ENCODE measurements at regions not wholly inside any gene's neighbourhood (a gene's known extent, or its start where the extent isn't known, plus 50 kb on each side); places are given as distances from the start of the nearest gene placed in this dataset.

- Histone ChIP-seq H3K9me3 (ENCODE audit: control insufficient read depth, low read depth, low read length) (no peaks in the 10 kb centered on the region), H3K27me3 (ENCODE audit: control insufficient read depth, extremely low read depth, insufficient read depth, low read length) (no peaks in the 10 kb centered on the region), H3K9me1 (ENCODE audit: control insufficient read depth, extremely low read depth, insufficient read depth, low read length) (no peaks in the 10 kb centered on the region), H3K4me2 (ENCODE audit: control insufficient read depth, extremely low read depth, insufficient read depth, low read depth, low read length) (no peak overlapping the region), H3K79me2 (ENCODE audit: control insufficient read depth, insufficient read depth, low read length) (no peaks in the 10 kb centered on the region), H3K36me3 (ENCODE audit: control insufficient read depth in 2 of 2, extremely low read depth in 1 of 2, insufficient read depth in 2 of 2, low read length in 2 of 2) (no peaks in the 10 kb centered on the region), H3K27ac (ENCODE audit: control insufficient read depth, insufficient read depth, low read length) (no peak overlapping the region), H3K9ac (ENCODE audit: control insufficient read depth, extremely low read depth, insufficient read depth, low read length) (no peak overlapping the region), H3K4me1 (ENCODE audit: control insufficient read depth, extremely low read depth, insufficient read depth, low read length) (no peaks in the 10 kb centered on the region), H4K20me1 (ENCODE audit: control insufficient read depth, extremely low read depth, insufficient read depth, low read length) (no peaks in the 10 kb centered on the region), H2AFZ (ENCODE audit: control insufficient read depth, low read length) (no peak overlapping the region), H3K4me3 (ENCODE audit: control insufficient read depth in 2 of 3, extremely low read depth in 1 of 3, insufficient read depth in 2 of 3, low read depth in 1 of 3, low read length in 3 of 3) (no peak overlapping the region)
- dilution Hi-C loops (cut with MboI; ENCODE audit: extremely low pct_ligation_motif_present, low sequenced_read_pairs), result no loop called here
- no peak for TF ChIP-seq EZH2 (IDR thresholded peaks at IDR 0.05; ENCODE audit: low read length)
- no peak for TF ChIP-seq CTCF (optimal IDR thresholded peaks at IDR 0.05 in 1 of 3, IDR thresholded peaks at IDR 0.05 in 1 of 3, conservative IDR thresholded peaks at IDR 0.05 in 1 of 3; ENCODE audit: extremely low read depth in 1 of 3, insufficient read depth in 2 of 3, low read length in 3 of 3)
- FAIRE-seq, result no peak
- no peak for DNase-seq (ENCODE audit: low read depth, low spot score)
Measured at GRCh38 chr16:73610605-73611156, 562.8 kb upstream of the ZFHX3 start.

- Histone ChIP-seq H3K9me1 (ENCODE audit: control insufficient read depth, extremely low read depth, insufficient read depth, low read length) (no peaks in the 10 kb centered on the region), H3K4me1 (ENCODE audit: control insufficient read depth, extremely low read depth, insufficient read depth, low read length) (no peaks in the 10 kb centered on the region), H3K9me3 (ENCODE audit: control insufficient read depth, low read depth, low read length) (no peaks in the 10 kb centered on the region), H3K27me3 (ENCODE audit: control insufficient read depth, extremely low read depth, insufficient read depth, low read length) (no peaks in the 10 kb centered on the region), H3K79me2 (ENCODE audit: control insufficient read depth, insufficient read depth, low read length) (no peaks in the 10 kb centered on the region), H3K9ac (ENCODE audit: control insufficient read depth, extremely low read depth, insufficient read depth, low read length) (no peak overlapping the region), H3K27ac (ENCODE audit: control insufficient read depth, insufficient read depth, low read length) (no peak overlapping the region), H3K4me2 (ENCODE audit: control insufficient read depth, extremely low read depth, insufficient read depth, low read depth, low read length) (no peak overlapping the region), H3K36me3 (ENCODE audit: control insufficient read depth in 2 of 2, extremely low read depth in 1 of 2, insufficient read depth in 2 of 2, low read length in 2 of 2) (no peaks in the 10 kb centered on the region), H2AFZ (ENCODE audit: control insufficient read depth, low read length) (no peak overlapping the region), H4K20me1 (ENCODE audit: control insufficient read depth, extremely low read depth, insufficient read depth, low read length) (no peaks in the 10 kb centered on the region), H3K4me3 (ENCODE audit: control insufficient read depth in 2 of 3, extremely low read depth in 1 of 3, insufficient read depth in 2 of 3, low read depth in 1 of 3, low read length in 3 of 3) (no peak overlapping the region)
- DNase-seq (ENCODE audit: low read depth, low spot score) (no peak), FAIRE-seq (no peak)
- TF ChIP-seq CTCF (optimal IDR thresholded peaks at IDR 0.05 in 1 of 3, IDR thresholded peaks at IDR 0.05 in 1 of 3, conservative IDR thresholded peaks at IDR 0.05 in 1 of 3; ENCODE audit: extremely low read depth in 1 of 3, insufficient read depth in 2 of 3, low read length in 3 of 3) (no peak), EZH2 (IDR thresholded peaks at IDR 0.05; ENCODE audit: low read length) (no peak)
- dilution Hi-C loops (cut with MboI; ENCODE audit: extremely low pct_ligation_motif_present, low sequenced_read_pairs), result no loop called here
Measured at GRCh38 chr16:73610160-73610559, 562.2 kb upstream of the ZFHX3 start.

Measured in keratinocyte (primary cell).